Uterus (tissue), 2 donors: ENCODE measurements at regions not wholly inside any gene's neighbourhood (a gene's known extent, or its start where the extent isn't known, plus 50 kb on each side); places are given as distances from the start of the nearest gene placed in this dataset.

ENCODE experiments used
- CTCF ChIP-seq, 4 experiments: fragments of 200-600 bp in 2 of 4; fragments of 450-650 bp in 2 of 4; sonication (generic) in 2 of 4; IDR thresholded peaks; one replicate each; pipeline ENCODE4 v1.5.1; 2016 to 2019; ENCODE audit warnings: antibody characterized with exemption in 4 of 4, mild to moderate bottlenecking in 2 of 4, moderate library complexity in 1 of 4
- POLR2A ChIP-seq, 2 donors: fragments of 450-650 bp; IDR thresholded peaks; one replicate each; pipeline ENCODE4 v1.6.1; 2016; ENCODE audit warnings: antibody characterized with exemption in 2 of 2, mild to moderate bottlenecking in 1 of 2, moderate library complexity in 1 of 2

- TF ChIP-seq CTCF (IDR thresholded peaks at IDR 0.05) (no peak), POLR2A (IDR thresholded peaks at IDR 0.05) (no peak)
Measured at GRCh38 chr6:137334094-137334493, 114.9 kb upstream of the IFNGR1 start.
